ENCODE measurements at regions not wholly inside any gene's neighbourhood (a gene's known extent, or its start where the extent isn't known, plus 50 kb on each side); places are given as distances from the start of the nearest gene placed in this dataset.

DNA sequence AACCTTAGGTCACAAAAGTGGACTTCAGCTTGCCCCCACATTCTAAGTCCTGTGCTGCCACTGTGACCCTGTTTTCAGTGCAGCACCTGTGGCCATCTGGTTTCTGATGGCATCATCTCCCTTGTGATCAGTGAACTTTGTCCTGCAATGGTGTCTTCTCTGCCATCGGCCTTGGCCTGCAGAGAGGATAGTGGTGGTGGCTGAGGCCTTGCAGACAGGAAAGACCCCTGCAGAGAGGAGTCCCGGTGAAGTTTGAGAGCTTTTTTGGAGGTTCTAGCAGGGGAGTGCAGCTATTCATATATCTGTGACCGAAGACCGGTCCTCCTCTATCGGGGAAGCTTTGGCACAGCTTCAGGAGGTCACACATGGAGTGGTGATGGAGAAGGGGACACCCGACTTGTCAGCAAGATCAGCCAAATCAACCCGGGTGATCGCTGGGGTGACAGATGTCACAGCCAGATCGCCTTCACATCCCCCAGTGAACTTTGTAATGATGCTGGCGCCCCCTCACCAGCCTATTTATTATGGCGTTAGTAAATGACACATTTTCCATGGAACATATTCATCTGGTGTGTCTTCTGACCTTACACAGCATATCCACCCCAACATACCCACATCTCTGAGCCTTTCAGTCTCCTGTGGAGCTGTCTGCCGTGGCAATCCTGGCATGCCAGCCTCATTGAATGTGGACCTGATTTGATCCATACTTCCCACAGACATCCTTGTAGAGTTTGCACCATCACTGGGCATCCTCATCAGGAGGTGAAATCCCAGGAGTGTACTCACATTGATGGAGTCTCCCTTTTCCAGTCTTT, 136.1 kb downstream of the PAPOLA start:
- DNase-seq: no peak

- no peak for DNase-seq
Measured at GRCh38 chr14:96639550-96639949, 137.4 kb downstream of the PAPOLA start.

- DNase-seq: no peak
Measured at GRCh38 chr14:96648506-96649326, 146.5 kb downstream of the PAPOLA start.

DNA sequence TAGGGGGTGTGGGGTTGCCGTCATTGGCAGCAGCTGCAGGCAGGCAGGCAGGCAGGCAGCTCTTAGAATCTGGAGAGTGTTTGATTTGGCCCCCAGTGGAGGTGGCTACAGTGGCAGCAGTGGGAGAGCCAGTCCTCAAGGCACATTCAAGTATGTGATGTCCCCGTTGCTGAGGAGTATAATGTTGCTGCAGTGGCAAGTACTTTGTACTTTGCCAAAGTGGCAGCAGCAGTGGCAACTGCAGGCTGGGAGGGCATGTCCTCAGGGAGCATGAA, 147.1 kb downstream of the PAPOLA start:
- no peak for DNase-seq

DNA sequence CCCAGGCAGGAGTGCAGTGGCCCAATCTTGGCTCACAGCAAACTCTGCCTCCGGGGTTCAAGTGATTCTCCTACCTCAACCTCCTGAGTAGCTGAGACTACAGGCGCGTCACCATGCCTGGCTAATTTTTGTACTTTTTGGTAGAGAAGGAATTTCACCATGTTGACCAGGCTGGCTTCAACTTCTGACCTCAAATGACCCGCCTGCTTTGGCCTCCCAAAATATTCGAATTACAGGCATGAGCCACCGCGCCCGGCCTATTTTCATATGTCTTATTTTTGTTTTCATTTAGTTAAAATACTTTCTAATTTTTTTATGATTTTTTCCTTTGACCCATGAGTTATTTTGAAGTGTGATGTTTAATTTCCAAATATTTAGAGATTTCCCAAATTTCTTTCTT, 143.6 kb upstream of the VRK1 start:
- no peak for DNase-seq

GRCh38 chr14:96658611-96659010, 138.6 kb upstream of the VRK1 start:
- DNase-seq: no peak

GRCh38 chr14:96660123-96660522, 137.1 kb upstream of the VRK1 start:
- no peak for DNase-seq

DNA sequence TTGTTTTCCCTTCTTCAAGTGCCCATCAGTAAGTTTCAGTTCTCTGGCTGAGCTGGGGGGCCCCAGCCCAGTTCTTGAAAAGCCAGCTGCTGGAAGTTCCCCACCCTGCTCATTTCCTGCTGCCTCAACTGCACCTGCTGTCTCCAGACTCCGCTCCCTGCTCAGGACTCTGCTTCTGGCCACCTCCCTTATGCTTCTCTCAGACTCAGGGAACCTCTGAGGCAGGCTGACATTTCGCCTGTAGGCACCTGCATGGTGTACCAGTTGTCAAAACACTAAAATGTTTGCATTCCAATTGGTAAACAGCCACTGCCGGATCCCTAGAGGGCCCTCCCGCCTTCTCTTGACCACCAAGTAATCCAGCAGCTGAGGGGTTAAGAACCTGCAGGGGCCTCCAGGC, 136.5 kb upstream of the VRK1 start:
- DNase-seq: no peak

DNA sequence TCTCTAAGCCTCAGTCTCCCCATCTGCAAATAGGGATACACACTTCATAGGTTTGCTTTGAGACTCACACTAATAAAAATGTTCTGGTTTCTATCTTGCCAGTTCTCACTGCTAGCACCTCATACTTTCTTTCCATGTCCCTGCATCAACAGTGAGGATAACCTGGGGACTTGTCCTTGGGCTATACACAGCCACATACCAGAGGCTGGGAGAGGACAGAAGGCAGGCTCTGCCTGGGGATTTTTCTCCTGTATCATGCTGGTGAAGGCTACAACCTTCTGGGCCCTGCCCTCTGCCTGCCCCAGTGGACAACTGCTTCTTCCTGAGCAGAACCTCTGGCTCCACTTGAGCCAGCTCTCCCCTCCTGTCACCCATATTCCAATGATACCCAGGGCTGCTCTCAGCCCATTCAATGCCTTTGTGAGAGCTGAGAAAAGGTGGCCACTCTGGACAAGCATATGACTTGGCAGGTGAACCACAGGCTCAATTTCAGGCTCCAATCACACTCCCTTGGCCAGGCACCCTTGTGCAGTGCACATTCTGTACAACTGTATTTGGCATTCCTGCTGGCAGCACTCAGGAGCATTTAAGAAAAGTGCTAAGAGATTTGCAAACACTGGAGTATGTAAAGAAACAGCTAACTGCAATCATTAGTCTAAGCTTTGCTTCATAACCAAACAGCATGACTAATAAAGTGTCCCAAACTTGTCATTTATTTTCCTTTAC, 135.8 kb upstream of the VRK1 start:
- DNase-seq: no peak

GRCh38 chr14:96662116-96662970, 134.8 kb upstream of the VRK1 start:
- no peak for DNase-seq

DNA sequence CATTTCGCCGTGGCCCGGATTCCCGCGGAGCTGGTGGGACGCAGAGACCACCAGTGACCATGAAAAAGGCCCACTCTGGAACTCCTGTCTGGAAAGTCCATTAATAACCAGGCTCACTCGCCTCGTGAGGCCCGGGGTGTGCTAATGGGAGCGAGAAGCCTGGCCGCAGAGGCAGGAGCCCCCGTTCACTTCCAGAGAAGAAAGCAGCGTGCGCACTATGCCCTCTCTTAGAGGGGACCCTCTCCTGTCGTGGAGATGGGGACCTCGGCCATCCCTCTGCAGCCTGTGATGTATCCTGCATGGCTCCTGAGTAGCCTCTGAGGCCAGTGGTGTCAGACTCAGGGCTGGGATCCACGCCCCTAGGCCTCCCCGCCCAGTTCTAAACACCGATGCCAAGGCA, 134.1 kb upstream of the VRK1 start:
- no peak for DNase-seq

DNA sequence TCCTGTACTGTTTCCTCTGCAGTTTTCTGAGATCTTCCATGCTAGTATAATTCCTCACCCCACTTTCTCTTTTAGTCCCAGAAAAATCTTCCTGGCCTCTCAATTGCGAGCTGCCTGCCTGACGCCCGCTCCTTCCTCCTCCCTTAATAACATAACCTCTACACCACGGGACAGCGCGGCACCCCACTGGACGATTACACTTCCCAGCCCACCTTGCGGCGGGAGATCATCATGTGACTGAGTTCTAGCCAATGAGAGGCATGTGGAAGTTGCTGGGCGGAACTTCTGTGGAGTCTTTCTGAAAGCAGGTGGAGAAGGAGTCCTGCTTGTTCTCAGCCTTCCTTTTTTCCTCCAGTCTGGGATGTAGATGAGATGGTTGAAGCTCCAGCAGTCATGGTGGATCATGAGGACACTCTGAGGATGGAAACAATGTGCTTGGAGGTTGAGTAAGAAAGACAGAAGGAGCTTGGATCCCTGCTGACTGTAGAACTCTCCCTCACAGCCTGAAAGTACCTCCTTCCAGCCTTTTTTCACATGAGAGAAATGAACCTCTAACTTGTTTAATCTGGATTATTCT, 133.6 kb upstream of the VRK1 start:
- DNase-seq: no peak

GRCh38 chr14:96666088-96666487, 131.1 kb upstream of the VRK1 start:
- no peak for DNase-seq

DNA sequence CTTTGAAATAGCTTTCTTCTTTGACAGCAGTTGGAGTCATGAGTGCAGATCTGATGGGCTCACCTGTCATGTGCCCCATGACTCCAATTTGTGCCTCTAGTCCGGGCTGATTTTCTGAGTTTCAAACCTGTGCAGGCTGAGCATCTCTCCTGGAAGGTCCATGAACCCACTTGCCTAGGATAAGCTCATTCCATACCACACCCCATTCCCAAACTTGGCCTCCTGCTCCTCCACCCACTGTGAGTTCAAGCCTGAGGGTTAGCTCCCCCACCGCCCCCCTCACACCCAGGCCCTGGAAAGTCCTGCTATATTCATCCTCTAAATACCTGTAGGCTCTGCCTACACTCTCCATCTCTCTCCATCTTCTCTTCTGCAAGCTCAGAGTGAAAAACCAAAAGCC, 126.8 kb upstream of the VRK1 start:
- DNase-seq: no peak

GRCh38 chr14:96671218-96671617, 126.0 kb upstream of the VRK1 start:
- DNase-seq: no peak

- DNase-seq: no peak
Measured at GRCh38 chr14:96673706-96674105, 123.5 kb upstream of the VRK1 start.

DNA sequence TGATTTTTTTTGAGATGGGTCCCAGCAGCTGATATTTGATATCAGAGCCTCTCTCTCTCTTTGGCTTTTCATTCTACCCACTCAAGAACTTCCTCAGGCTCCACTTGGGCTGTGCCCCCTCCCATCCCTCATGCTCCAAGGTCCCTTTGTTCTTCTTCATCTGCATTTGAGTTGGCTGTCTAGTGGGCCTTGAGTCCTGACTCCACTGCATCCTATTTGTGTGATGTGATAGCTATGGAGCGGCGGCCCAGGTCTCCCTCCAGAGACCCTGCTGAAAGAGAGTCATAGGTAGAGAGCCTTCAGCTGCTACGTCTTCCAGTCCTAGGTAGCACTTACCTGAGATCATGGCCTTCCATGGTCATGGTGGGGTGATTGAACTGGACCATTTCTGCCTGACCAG, 123.1 kb upstream of the VRK1 start:
- DNase-seq: no peak

GRCh38 chr14:96676166-96676565, 121.0 kb upstream of the VRK1 start:
- no peak for DNase-seq

DNA sequence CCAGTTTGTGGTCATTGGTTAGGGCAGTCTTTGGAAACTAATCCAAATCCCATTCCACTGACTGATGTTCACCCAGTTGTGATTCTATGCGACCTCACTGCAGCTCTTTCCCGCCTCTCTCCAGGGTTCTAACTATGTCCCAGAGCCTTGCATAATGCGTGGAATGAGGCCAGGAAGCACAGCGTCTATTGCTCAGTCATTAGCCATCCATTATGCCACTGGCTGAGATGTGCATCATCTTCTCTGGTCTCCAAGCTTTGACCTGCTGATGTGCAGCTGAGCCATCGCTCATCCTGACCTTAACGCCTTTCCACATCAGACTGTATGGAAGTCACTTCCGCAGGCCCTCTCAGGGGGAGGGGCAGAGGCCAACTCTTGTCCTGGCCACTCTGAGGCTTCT, 115.4 kb upstream of the VRK1 start:
- DNase-seq: no peak

GRCh38 chr14:96682401-96682800, 114.8 kb upstream of the VRK1 start:
- no peak for DNase-seq

GRCh38 chr14:96683562-96684289, 113.5 kb upstream of the VRK1 start:
- no peak for DNase-seq

DNA sequence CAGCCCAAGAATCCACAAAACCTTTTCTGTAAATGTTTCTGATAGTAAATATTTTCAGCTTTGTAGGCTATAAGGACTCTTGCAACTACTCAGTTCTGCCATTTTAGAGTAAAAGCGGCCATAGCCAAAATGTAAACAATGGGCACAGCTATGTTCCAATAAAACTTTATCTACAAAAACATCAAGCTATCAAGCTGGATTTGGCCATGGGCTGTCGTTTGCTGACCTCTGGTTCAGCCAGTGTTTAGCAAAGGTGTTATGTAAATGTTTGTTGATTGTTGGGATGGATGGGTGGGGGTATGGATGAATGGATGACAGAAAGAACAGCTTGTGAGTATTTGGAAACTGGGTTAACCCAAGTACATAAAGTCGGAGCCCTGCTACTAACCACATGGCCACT, 111.1 kb upstream of the VRK1 start:
- no peak for DNase-seq

Data from inflammatory macrophage treated with lipopolysaccharide for 4 hours (primary cell).